HEK293 (cell line): ENCODE measurements at regions not wholly inside any gene's neighbourhood (a gene's known extent, or its start where the extent isn't known, plus 50 kb on each side); places are given as distances from the start of the nearest gene placed in this dataset.

Experiments used
- CTCF ChIA-PET: fragments of 350-600 bp; formaldehyde crosslinking; extraction: SDS; loops from one replicate; lab custom pipeline; 2021; ENCODE audit warnings: antibody characterized with exemption; lab: Yijun Ruan, JAX
- POLR2A ChIA-PET: fragments of 300-600 bp; formaldehyde crosslinking; extraction: SDS; loops from one replicate; lab custom pipeline; 2020; ENCODE audit warnings: antibody characterized with exemption, inconsistent platforms; lab: Yijun Ruan, JAX
- H3K27ac ChIP-seq: fragments of 200-500 bp; sonication (Bioruptor generic); 2 replicates; pipeline ENCODE4 v1.5.1; 2014; ENCODE audit warnings: low read depth, low read length, control low read depth, inconsistent platforms; ENCODE audit errors: extremely low read depth
- H3K36me3 ChIP-seq, 2 experiments: fragments of 200-500 bp in 1 of 2; sonication (Bioruptor generic) in 1 of 2; 1 replicate in 1 of 2; 2 replicates in 1 of 2; pipeline ENCODE4 v1.5.1; 2014 to 2017; ENCODE audit warnings: inconsistent platforms in 2 of 2, low read length in 2 of 2; ENCODE audit not compliant: control insufficient read depth in 2 of 2, insufficient read depth in 1 of 2
- H3K4me1 ChIP-seq: fragments of 200-500 bp; sonication (Bioruptor generic); 2 replicates; pipeline ENCODE4 v1.5.1; 2014; ENCODE audit warnings: mild to moderate bottlenecking, low read length, inconsistent platforms; ENCODE audit not compliant: control insufficient read depth, insufficient read depth
- H3K4me3 ChIP-seq: 2 replicates; pipeline ENCODE4 v1.5.1; 2011; ENCODE audit warnings: low read depth, mild to moderate bottlenecking, control low read depth, low read length, moderate library complexity
- H3K9me3 ChIP-seq: fragments of 200-500 bp; sonication (Bioruptor generic); 2 replicates; pipeline ENCODE4 v1.5.1; 2014; ENCODE audit warnings: low read depth, low read length, inconsistent platforms; ENCODE audit not compliant: control insufficient read depth, insufficient read depth
- ATF2 ChIP-seq: fragments of 450-650 bp; formaldehyde crosslinking; IDR thresholded peaks from 2 replicates; pipeline ENCODE4 v1.5.1; 2016; ENCODE audit warnings: missing biosample characterization, missing genetic modification characterization, low read depth
- FEZF1 ChIP-seq: fragments of 450-650 bp; formaldehyde crosslinking; IDR thresholded peaks from 2 replicates; pipeline ENCODE4 v1.5.1; 2016; ENCODE audit warnings: missing biosample characterization, missing genetic modification characterization
- GLIS1 ChIP-seq: fragments of 450-650 bp; formaldehyde crosslinking; IDR thresholded peaks from 2 replicates; pipeline ENCODE4 v1.5.1; 2016; ENCODE audit warnings: missing biosample characterization, missing genetic modification characterization
- HOXC10 ChIP-seq: sonication (generic); formaldehyde crosslinking; IDR thresholded peaks from 2 replicates; pipeline ENCODE4 v1.8.1; 2023; ENCODE audit warnings: mild to moderate bottlenecking, missing genetic modification reagents
- HOXD13 ChIP-seq: sonication (generic); formaldehyde crosslinking; IDR thresholded peaks from 2 replicates; pipeline ENCODE4 v1.8.0; 2022; ENCODE audit warnings: missing genetic modification reagents, borderline replicate concordance
- KLF1 ChIP-seq: fragments of 450-650 bp; formaldehyde crosslinking; IDR thresholded peaks from 2 replicates; pipeline ENCODE4 v1.5.1; 2016; ENCODE audit warnings: missing biosample characterization, missing genetic modification characterization
- KLF16 ChIP-seq: fragments of 450-650 bp; formaldehyde crosslinking; IDR thresholded peaks from 2 replicates; pipeline ENCODE4 v1.5.1; 2017; ENCODE audit warnings: missing biosample characterization, missing genetic modification characterization
- OSR2 ChIP-seq: fragments of 450-650 bp; formaldehyde crosslinking; IDR thresholded peaks from 2 replicates; pipeline ENCODE4 v1.5.1; 2016; ENCODE audit warnings: missing biosample characterization, missing genetic modification characterization
- PRDM6 ChIP-seq: fragments of 450-650 bp; formaldehyde crosslinking; IDR thresholded peaks from 2 replicates; pipeline ENCODE4 v1.5.1; 2017; ENCODE audit warnings: missing biosample characterization, missing genetic modification characterization
- SCRT2 ChIP-seq: fragments of 450-650 bp; formaldehyde crosslinking; IDR thresholded peaks from 2 replicates; pipeline ENCODE4 v1.5.1; 2016; ENCODE audit warnings: missing biosample characterization, missing genetic modification characterization
- WT1 ChIP-seq: fragments of 450-650 bp; formaldehyde crosslinking; IDR thresholded peaks from 2 replicates; pipeline ENCODE4 v1.5.1; 2016; ENCODE audit warnings: missing biosample characterization, missing genetic modification characterization
- ZBTB20 ChIP-seq: fragments of 450-650 bp; formaldehyde crosslinking; IDR thresholded peaks from 2 replicates; pipeline ENCODE4 v1.5.1; 2016; ENCODE audit warnings: missing biosample characterization, missing genetic modification characterization
- ZIC2 ChIP-seq: fragments of 450-650 bp; formaldehyde crosslinking; IDR thresholded peaks from 2 replicates; pipeline ENCODE4 v1.5.1; 2016; ENCODE audit warnings: missing biosample characterization, missing genetic modification characterization
- ZNF114 ChIP-seq: fragments of 450-650 bp; formaldehyde crosslinking; IDR thresholded peaks from 2 replicates; pipeline ENCODE4 v1.5.0; 2017; ENCODE audit warnings: missing biosample characterization, missing genetic modification characterization
- ZNF138 ChIP-seq: fragments of 450-650 bp; formaldehyde crosslinking; IDR thresholded peaks from 2 replicates; pipeline ENCODE4 v1.5.1; 2016; ENCODE audit warnings: missing biosample characterization, missing genetic modification characterization, borderline replicate concordance
- ZNF16 ChIP-seq: fragments of 450-650 bp; formaldehyde crosslinking; IDR thresholded peaks from 2 replicates; pipeline ENCODE4 v1.5.1; 2016; ENCODE audit warnings: low read depth, missing biosample characterization, missing genetic modification characterization
- ZNF214 ChIP-seq: fragments of 450-650 bp; formaldehyde crosslinking; IDR thresholded peaks from 2 replicates; pipeline ENCODE4 v1.5.1; 2017; ENCODE audit warnings: missing biosample characterization, mild to moderate bottlenecking, missing genetic modification characterization, borderline replicate concordance
- ZNF266 ChIP-seq: fragments of 450-650 bp; formaldehyde crosslinking; IDR thresholded peaks from 2 replicates; pipeline ENCODE4 v1.5.1; 2016; ENCODE audit warnings: missing biosample characterization, missing genetic modification characterization, low read depth
- ZNF335 ChIP-seq: fragments of 450-650 bp; formaldehyde crosslinking; conservative IDR thresholded peaks from 2 replicates; pipeline ENCODE4 v1.5.1; 2016; ENCODE audit warnings: missing biosample characterization, missing genetic modification characterization
- ZNF501 ChIP-seq: fragments of 450-650 bp; formaldehyde crosslinking; IDR thresholded peaks from 2 replicates; pipeline ENCODE4 v1.5.1; 2016; ENCODE audit warnings: missing biosample characterization, missing genetic modification characterization
- ZNF548 ChIP-seq: fragments of 450-650 bp; formaldehyde crosslinking; IDR thresholded peaks from 2 replicates; pipeline ENCODE4 v1.5.1; 2016; ENCODE audit warnings: missing biosample characterization, missing genetic modification characterization
- ZNF561 ChIP-seq: fragments of 450-650 bp; IDR thresholded peaks from 2 replicates; pipeline ENCODE4 v1.5.1; 2018; ENCODE audit warnings: missing biosample characterization, missing genetic modification characterization, borderline replicate concordance
- ZNF580 ChIP-seq: fragments of 450-650 bp; formaldehyde crosslinking; IDR thresholded peaks from 2 replicates; pipeline ENCODE4 v1.5.1; 2016; ENCODE audit warnings: missing biosample characterization, missing genetic modification characterization
- ZNF629 ChIP-seq: fragments of 450-650 bp; formaldehyde crosslinking; IDR thresholded peaks from 2 replicates; pipeline ENCODE4 v1.5.1; 2017; ENCODE audit warnings: missing biosample characterization, missing genetic modification characterization
- ZNF791 ChIP-seq: fragments of 450-650 bp; formaldehyde crosslinking; IDR thresholded peaks from 2 replicates; pipeline ENCODE4 v1.5.1; 2016; ENCODE audit warnings: missing biosample characterization, missing genetic modification characterization
- ZNF843 ChIP-seq: fragments of 450-650 bp; formaldehyde crosslinking; IDR thresholded peaks from 2 replicates; pipeline ENCODE4 v1.5.1; 2016; ENCODE audit warnings: missing biosample characterization, missing genetic modification characterization
- ZSCAN23 ChIP-seq: fragments of 450-650 bp; formaldehyde crosslinking; IDR thresholded peaks from 2 replicates; pipeline ENCODE4 v1.5.1; 2016; ENCODE audit warnings: missing biosample characterization, missing genetic modification characterization
- TF ChIP-seq, protein P1 (sequence below): fragments of 450-650 bp; IDR thresholded peaks from 2 replicates; pipeline ENCODE4 v1.5.1; 2018; ENCODE audit warnings: missing biosample characterization, mild to moderate bottlenecking, missing genetic modification characterization

- TF ChIP-seq ZIC2, result 0 out of 2 replicates have a peak, but pooled peaks have one; percentile 8
Observed at GRCh38 chr6:43847741-43848630, 78.0 kb downstream of the VEGFA start (continued).

GRCh38 chr6:43846556-43846955 is 76.5 kb downstream of the VEGFA start:
- CTCF ChIA-PET, result interaction anchor here (0.7 to 2.8 kb wide), 11 partner anchors 9 to 238 kb away, joined by 3 to 10 read pairs (median 4); no protein-coding TSS in a partner anchor
- Histone ChIP-seq H3K27ac (no peak overlapping the region), H3K4me1 (no peaks in the 10 kb centered on the region; the same call in 1 of the 2 replicates)

More at GRCh38 chr6:43846556-43846955, 76.5 kb downstream of the VEGFA start:
- no peak overlapping the region for H3K4me3 ChIP-seq
- no peak for TF ChIP-seq ZSCAN23 (tag by site-specific recombination)
- peak; percentile 78 for TF ChIP-seq ZNF561 (tag by site-specific recombination)
- TF ChIP-seq PRDM6 (tag by site-specific recombination), result peak; percentile 62; the same call in 1 of the 2 replicates
- peak; percentile 29; the same call in 1 of the 2 replicates for TF ChIP-seq ZNF629 (tag by site-specific recombination)
- no peak for TF ChIP-seq ZNF548 (tag by site-specific recombination)
- no peak for TF ChIP-seq HOXC10 (CRISPR knock-in tag)
- 0 out of 2 replicates have a peak, but pooled peaks have one; percentile 21 for TF ChIP-seq KLF16
- TF ChIP-seq ZNF843 (tag by site-specific recombination), result peak; percentile 66; the same call in 1 of the 2 replicates
- TF ChIP-seq, protein P1, sequence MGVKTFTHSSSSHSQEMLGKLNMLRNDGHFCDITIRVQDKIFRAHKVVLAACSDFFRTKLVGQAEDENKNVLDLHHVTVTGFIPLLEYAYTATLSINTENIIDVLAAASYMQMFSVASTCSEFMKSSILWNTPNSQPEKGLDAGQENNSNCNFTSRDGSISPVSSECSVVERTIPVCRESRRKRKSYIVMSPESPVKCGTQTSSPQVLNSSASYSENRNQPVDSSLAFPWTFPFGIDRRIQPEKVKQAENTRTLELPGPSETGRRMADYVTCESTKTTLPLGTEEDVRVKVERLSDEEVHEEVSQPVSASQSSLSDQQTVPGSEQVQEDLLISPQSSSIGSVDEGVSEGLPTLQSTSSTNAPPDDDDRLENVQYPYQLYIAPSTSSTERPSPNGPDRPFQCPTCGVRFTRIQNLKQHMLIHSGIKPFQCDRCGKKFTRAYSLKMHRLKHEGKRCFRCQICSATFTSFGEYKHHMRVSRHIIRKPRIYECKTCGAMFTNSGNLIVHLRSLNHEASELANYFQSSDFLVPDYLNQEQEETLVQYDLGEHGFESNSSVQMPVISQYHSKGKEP, result peak; percentile 75; the same call in 1 of the 2 replicates
- no peak for TF ChIP-seq KLF1 (tag by site-specific recombination)
- TF ChIP-seq ZIC2, result no peak
- TF ChIP-seq OSR2 (tag by site-specific recombination), result peak; percentile 67; the same call in 1 of the 2 replicates
- no peak for TF ChIP-seq ZNF501 (tag by site-specific recombination)
- no peak for TF ChIP-seq ZNF16
- no peak for TF ChIP-seq ZNF114
- TF ChIP-seq HOXD13 (CRISPR knock-in tag), result peak; percentile 94
- no peak for TF ChIP-seq ZNF138 (tag by site-specific recombination)
- no peak for TF ChIP-seq SCRT2 (tag by site-specific recombination)
- peak; percentile 51 for TF ChIP-seq WT1 (tag by site-specific recombination)
- TF ChIP-seq ZNF791 (tag by site-specific recombination), result no peak
- peak; percentile 50; the same call in 1 of the 2 replicates for TF ChIP-seq ZBTB20
- 0 out of 2 replicates have a peak, but pooled peaks have one; percentile 27 for TF ChIP-seq ATF2
- 0 out of 2 replicates have a peak, but pooled peaks have one; percentile 36 for TF ChIP-seq ZNF580
- TF ChIP-seq ZNF214, result no peak
- peak; percentile 35; the same call in 1 of the 2 replicates for TF ChIP-seq ZNF335 (tag by site-specific recombination)
- no peak for TF ChIP-seq ZNF266 (tag by site-specific recombination)
- TF ChIP-seq FEZF1 (tag by site-specific recombination), result peak; percentile 63; the same call in 1 of the 2 replicates
- no peak for TF ChIP-seq GLIS1
- TF ChIP-seq, all 188 proteins: peak for 14
- Histone ChIP-seq H3K36me3 (no peaks in the 10 kb centered on the region), H3K9me3 (no peaks in the 10 kb centered on the region)
- POLR2A ChIA-PET, result interaction anchor here (2.0 kb wide), 1 partner anchor 76 kb away, joined by 8 read pairs; the partner anchor contains the start of gene VEGFA
